NOMO-1 treated with DMSO at 0.1 percent for 48 hours (cell line): ENCODE measurements at regions not wholly inside any gene's neighbourhood (a gene's known extent, or its start where the extent isn't known, plus 50 kb on each side); places are given as distances from the start of the nearest gene placed in this dataset.
"Not testable (repeated sequence)": the region's sequence is repeated elsewhere in the genome, so short reads cannot be mapped to it uniquely, and the experiment has no call there.

Source experiments
- DNase-seq: peaks from one replicate; lab custom pipeline; 2025; ENCODE audit not compliant: unreplicated experiment; lab: John Stamatoyannopoulos, UW

- no peak for DNase-seq
Observed at GRCh38 chr6:121857551-121857950, 422.1 kb downstream of the GJA1 start.

- DNase-seq, result no peak
Observed at GRCh38 chr6:121858310-121858709, 422.9 kb downstream of the GJA1 start.

GRCh38 chr6:121858986-121859385 is 423.5 kb downstream of the GJA1 start:
- no peak for DNase-seq

GRCh38 chr6:121865811-121866210 is 430.4 kb downstream of the GJA1 start:
- no peak for DNase-seq

- DNase-seq, result no peak
Observed at GRCh38 chr6:121867095-121867494, 431.6 kb downstream of the GJA1 start.

- no peak for DNase-seq
Observed at GRCh38 chr6:121868206-121868605, 432.8 kb downstream of the GJA1 start.

- DNase-seq, result no peak
Observed at GRCh38 chr6:121873595-121873994, 438.1 kb downstream of the GJA1 start.

- no peak for DNase-seq
Observed at GRCh38 chr6:121876721-121877120, 441.3 kb downstream of the GJA1 start.

GRCh38 chr6:121879149-121879548 is 443.7 kb downstream of the GJA1 start:
- DNase-seq, result no peak

- no peak for DNase-seq
Observed at GRCh38 chr6:121880831-121881230, 445.4 kb downstream of the GJA1 start.

GRCh38 chr6:121881974-121882667 is 446.7 kb downstream of the GJA1 start:
- no peak for DNase-seq

- DNase-seq, result no peak
Observed at GRCh38 chr6:121884091-121884490, 448.6 kb downstream of the GJA1 start.

GRCh38 chr6:121884620-121885019 is 449.2 kb downstream of the GJA1 start:
- no peak for DNase-seq

- no peak for DNase-seq
Observed at GRCh38 chr6:121885399-121886152, 450.1 kb downstream of the GJA1 start.

- DNase-seq, result no peak
Observed at GRCh38 chr6:121886223-121886830, 450.9 kb downstream of the GJA1 start.

GRCh38 chr6:121887724-121888123 is 452.3 kb downstream of the GJA1 start:
- no peak for DNase-seq

- DNase-seq, result no peak
Observed at GRCh38 chr6:121890307-121890910, 455.0 kb downstream of the GJA1 start.

GRCh38 chr6:121895731-121896130 is 460.3 kb downstream of the GJA1 start:
- not testable (repeated sequence) for DNase-seq

GRCh38 chr6:121896363-121896762 is 460.9 kb downstream of the GJA1 start:
- no peak for DNase-seq

GRCh38 chr6:121896771-121897170 is 461.3 kb downstream of the GJA1 start:
- DNase-seq, result no peak

- no peak for DNase-seq
Observed at GRCh38 chr6:121897337-121897760, 461.9 kb downstream of the GJA1 start.

- DNase-seq, result no peak
Observed at GRCh38 chr6:121901432-121901831, 466.0 kb downstream of the GJA1 start.
